Testis (tissue), 2 donors: ENCODE measurements at regions not wholly inside any gene's neighbourhood (a gene's known extent, or its start where the extent isn't known, plus 50 kb on each side); places are given as distances from the start of the nearest gene placed in this dataset.

Experiments
- CTCF ChIP-seq, 3 experiments: fragments of 450-650 bp in 2 of 3; fragments of 200-600 bp in 1 of 3; sonication (generic) in 1 of 3; IDR thresholded peaks; one replicate each; pipeline ENCODE4 v1.5.1; 2016 to 2019; ENCODE audit warnings: antibody characterized with exemption in 3 of 3, mild to moderate bottlenecking in 2 of 3, moderate library complexity in 1 of 3
- POLR2A ChIP-seq: fragments of 450-650 bp; IDR thresholded peaks from one replicate; pipeline ENCODE4 v1.6.1; 2017; ENCODE audit warnings: antibody characterized with exemption, mild to moderate bottlenecking, moderate library complexity

GRCh38 chr1:8198522-8198921 is 119.4 kb upstream of the SLC45A1 start:
- no peak for TF ChIP-seq CTCF (IDR thresholded peaks at IDR 0.05)
- no peak for TF ChIP-seq POLR2A
